Amniotic epithelial cell (primary cell): ENCODE measurements at regions not wholly inside any gene's neighbourhood (a gene's known extent, or its start where the extent isn't known, plus 50 kb on each side); places are given as distances from the start of the nearest gene placed in this dataset.
"Not testable (repeated sequence)": the region's sequence is repeated elsewhere in the genome, so short reads cannot be mapped to it uniquely, and the experiment has no call there.

Source experiments
- DNase-seq: peaks from one replicate; pipeline ENCODE4 v3.0.0-alpha.2; 2010; ENCODE audit warnings: low read depth

GRCh38 chr13:54394908-54395307 lies 1366.3 kb downstream of the OLFM4 start:
- no peak for DNase-seq

- no peak for DNase-seq
These were observed 1373.9 kb downstream of the OLFM4 start for GRCh38 chr13:54402495-54402894.

- DNase-seq: no peak
These were observed 1387.2 kb downstream of the OLFM4 start for GRCh38 chr13:54415753-54416366.

GRCh38 chr13:54422946-54423345 lies 1394.3 kb downstream of the OLFM4 start:
- DNase-seq: not testable (repeated sequence)

GRCh38 chr13:54424344-54424743 lies 1395.7 kb downstream of the OLFM4 start:
- no peak for DNase-seq

GRCh38 chr13:54433493-54434206 lies 1405.0 kb downstream of the OLFM4 start:
- no peak for DNase-seq

- DNase-seq: not testable (repeated sequence)
These were observed 1412.3 kb downstream of the OLFM4 start for GRCh38 chr13:54440853-54441400.

- no peak for DNase-seq
These were observed 1416.8 kb downstream of the OLFM4 start for GRCh38 chr13:54445453-54445852.

GRCh38 chr13:54445865-54446264 lies 1417.3 kb downstream of the OLFM4 start:
- DNase-seq: no peak

- DNase-seq: no peak
These were observed 1421.3 kb downstream of the OLFM4 start for GRCh38 chr13:54449922-54450321.

GRCh38 chr13:54484166-54484565 lies 1455.6 kb downstream of the OLFM4 start:
- DNase-seq: no peak

GRCh38 chr13:54486421-54487166 lies 1458.0 kb downstream of the OLFM4 start:
- DNase-seq: no peak

- DNase-seq: no peak
These were observed 1460.7 kb downstream of the OLFM4 start for GRCh38 chr13:54489359-54489758.

GRCh38 chr13:54492995-54493394 lies 1464.4 kb downstream of the OLFM4 start:
- no peak for DNase-seq

- no peak for DNase-seq
These were observed 1482.8 kb downstream of the OLFM4 start for GRCh38 chr13:54511366-54511765.

GRCh38 chr13:54513254-54513653 lies 1484.6 kb downstream of the OLFM4 start:
- no peak for DNase-seq

GRCh38 chr13:54536112-54536511 lies 1507.5 kb downstream of the OLFM4 start:
- no peak for DNase-seq

GRCh38 chr13:54563286-54563685 lies 1534.7 kb downstream of the OLFM4 start:
- no peak for DNase-seq

GRCh38 chr13:54572037-54572436 lies 1543.4 kb downstream of the OLFM4 start:
- DNase-seq: peak; percentile 0

- no peak for DNase-seq
These were observed 1544.6 kb downstream of the OLFM4 start for GRCh38 chr13:54573186-54573585.

GRCh38 chr13:54574791-54575190 lies 1546.2 kb downstream of the OLFM4 start:
- DNase-seq: peak; percentile 2

GRCh38 chr13:54591540-54591939 lies 1562.9 kb downstream of the OLFM4 start:
- DNase-seq: no peak

GRCh38 chr13:54592201-54592600 lies 1563.6 kb downstream of the OLFM4 start:
- DNase-seq: no peak
